Stimulated activated CD8-positive, alpha-beta memory T cell treated with anti-CD3 and anti-CD28 coated beads, Interleukin-12 subunit alpha, Interleukin-12 subunit beta, amount 100 ng/mL, for 24 hours (primary cell): ENCODE measurements at regions not wholly inside any gene's neighbourhood (a gene's known extent, or its start where the extent isn't known, plus 50 kb on each side); places are given as distances from the start of the nearest gene placed in this dataset.

Experiments used
- DNase-seq: peaks from one replicate; pipeline ENCODE4 v3.0.0-alpha.2; 2020; ENCODE audit errors: extremely low read depth

- DNase-seq = no peak
Measured at GRCh38 chr15:58324533-58324932, 107.3 kb upstream of the LIPC start.

- DNase-seq = no peak
Measured at GRCh38 chr15:58327958-58328357, 103.8 kb upstream of the LIPC start.

GRCh38 chr15:58329211-58329610, 102.6 kb upstream of the LIPC start:
- no peak for DNase-seq

- DNase-seq = no peak
Measured at GRCh38 chr15:58329781-58330671, 101.8 kb upstream of the LIPC start.

GRCh38 chr15:58330741-58331559, 100.8 kb upstream of the LIPC start:
- DNase-seq = no peak

- DNase-seq = no peak
Measured at GRCh38 chr15:58331560-58331912, 100.3 kb upstream of the LIPC start.

GRCh38 chr15:58331913-58332675, 99.7 kb upstream of the LIPC start:
- DNase-seq = peak; percentile 84

GRCh38 chr15:58332676-58333400, 99.0 kb upstream of the LIPC start:
- DNase-seq = no peak

- no peak for DNase-seq
Measured at GRCh38 chr15:58334803-58335202, 97.0 kb upstream of the LIPC start.

- no peak for DNase-seq
Measured at GRCh38 chr15:58336161-58336560, 95.6 kb upstream of the LIPC start.

- no peak for DNase-seq
Measured at GRCh38 chr15:58340176-58340575, 91.6 kb upstream of the LIPC start.

- no peak for DNase-seq
Measured at GRCh38 chr15:58342508-58342907, 89.3 kb upstream of the LIPC start.

GRCh38 chr15:58344213-58345070, 87.3 kb upstream of the LIPC start:
- no peak for DNase-seq

GRCh38 chr15:58346361-58346760, 85.4 kb upstream of the LIPC start:
- DNase-seq = no peak

- no peak for DNase-seq
Measured at GRCh38 chr15:58348095-58348812, 83.5 kb upstream of the LIPC start.

- DNase-seq = no peak
Measured at GRCh38 chr15:58352026-58352929, 79.5 kb upstream of the LIPC start.

- DNase-seq = no peak
Measured at GRCh38 chr15:58355382-58355971, 76.3 kb upstream of the LIPC start.

- no peak for DNase-seq
Measured at GRCh38 chr15:58355973-58356372, 75.8 kb upstream of the LIPC start.
